HG03064 (cell line): ENCODE measurements at regions not wholly inside any gene's neighbourhood (a gene's known extent, or its start where the extent isn't known, plus 50 kb on each side); places are given as distances from the start of the nearest gene placed in this dataset.

ENCODE experiments used
- ATAC-seq: cut with Tn5 transposase; IDR thresholded peaks from one replicate; pipeline ENCODE4 v1.9.1; 2021; ENCODE audit warnings: low read depth; ENCODE audit not compliant: unreplicated experiment

GRCh38 chr4:96164814-96165351 lies 325.0 kb downstream of the PDHA2 start:
- ATAC-seq = no peak

- ATAC-seq = no peak
These were observed 326.9 kb downstream of the PDHA2 start for GRCh38 chr4:96166806-96167205.

- ATAC-seq = no peak
These were observed 330.3 kb downstream of the PDHA2 start for GRCh38 chr4:96170198-96170597.

GRCh38 chr4:96173756-96174155 lies 333.9 kb downstream of the PDHA2 start:
- ATAC-seq = no peak

- ATAC-seq = no peak
These were observed 336.0 kb downstream of the PDHA2 start for GRCh38 chr4:96175871-96176270.

GRCh38 chr4:96183611-96184010 lies 343.7 kb downstream of the PDHA2 start:
- ATAC-seq = no peak

GRCh38 chr4:96186593-96186992 lies 346.7 kb downstream of the PDHA2 start:
- no peak for ATAC-seq

- no peak for ATAC-seq
These were observed 349.9 kb downstream of the PDHA2 start for GRCh38 chr4:96189761-96190160.

- ATAC-seq = no peak
These were observed 353.2 kb downstream of the PDHA2 start for GRCh38 chr4:96193061-96193460.

- ATAC-seq = no peak
These were observed 355.1 kb downstream of the PDHA2 start for GRCh38 chr4:96194993-96195392.

- no peak for ATAC-seq
These were observed 365.4 kb downstream of the PDHA2 start for GRCh38 chr4:96205143-96205936.

GRCh38 chr4:96227515-96227914 lies 387.6 kb downstream of the PDHA2 start:
- ATAC-seq = no peak

GRCh38 chr4:96228463-96228862 lies 388.6 kb downstream of the PDHA2 start:
- ATAC-seq = no peak

GRCh38 chr4:96240041-96240440 lies 400.1 kb downstream of the PDHA2 start:
- ATAC-seq = no peak

- no peak for ATAC-seq
These were observed 401.9 kb downstream of the PDHA2 start for GRCh38 chr4:96241819-96242218.

- ATAC-seq = no peak
These were observed 407.2 kb downstream of the PDHA2 start for GRCh38 chr4:96247096-96247495.

GRCh38 chr4:96248225-96248624 lies 408.3 kb downstream of the PDHA2 start:
- ATAC-seq = no peak

GRCh38 chr4:96260064-96260682 lies 420.3 kb downstream of the PDHA2 start:
- ATAC-seq = no peak

- ATAC-seq = no peak
These were observed 422.2 kb downstream of the PDHA2 start for GRCh38 chr4:96262057-96262456.

- ATAC-seq = no peak
These were observed 423.4 kb downstream of the PDHA2 start for GRCh38 chr4:96263291-96263690.

- ATAC-seq = no peak
These were observed 425.1 kb downstream of the PDHA2 start for GRCh38 chr4:96264941-96265463.

GRCh38 chr4:96293806-96294205 lies 453.9 kb downstream of the PDHA2 start:
- no peak for ATAC-seq
